ENCODE measurements at regions not wholly inside any gene's neighbourhood (a gene's known extent, or its start where the extent isn't known, plus 50 kb on each side); places are given as distances from the start of the nearest gene placed in this dataset.

GRCh38 chrX:6693051-6693450, 158.1 kb upstream of the VCX3A start:
- ATAC-seq (no peak), DNase-seq (no peak)
- 52 to 66% (median 52%) methylated on average over 6 of the region's 6 CpGs for WGBS, 3 donors
- TF ChIP-seq CTCF (IDR thresholded peaks at IDR 0.05): no peak
- H3K4me3 ChIP-seq: no peak overlapping the region
- intact Hi-C loops (cut with DNase I): no loop called here
- H3K36me3 ChIP-seq (ENCODE audit: insufficient read depth in 1 of 2, low read depth in 1 of 2): no peaks in the 10 kb centered on the region
- H3K27me3 ChIP-seq (ENCODE audit: insufficient read depth in 3 of 3, low read length in 2 of 3): no peaks in the 10 kb centered on the region
- no peaks in the 10 kb centered on the region for H3K4me1 ChIP-seq
- H3K9me3 ChIP-seq: no peaks in the 10 kb centered on the region
- no peak overlapping the region for H3K27ac ChIP-seq

GRCh38 chrX:6685489-6685888, 150.6 kb upstream of the VCX3A start:
- H3K36me3 ChIP-seq (ENCODE audit: insufficient read depth in 1 of 2, low read depth in 1 of 2): no peaks in the 10 kb centered on the region
- no peak overlapping the region for H3K4me3 ChIP-seq
- H3K4me1 ChIP-seq: no peaks in the 10 kb centered on the region
- no peaks in the 10 kb centered on the region for H3K27me3 ChIP-seq (ENCODE audit: insufficient read depth in 3 of 3, low read length in 2 of 3)
- intact Hi-C loops (cut with DNase I): no loop called here
- no peaks in the 10 kb centered on the region for H3K9me3 ChIP-seq
- no peak for DNase-seq
- no peak for ATAC-seq
- 54 to 61% (median 57%) methylated on average over 7 of the region's 7 CpGs for WGBS, 3 donors
- TF ChIP-seq CTCF (IDR thresholded peaks at IDR 0.05): no peak
- H3K27ac ChIP-seq: no peak overlapping the region

GRCh38 chrX:6683353-6683752, 148.4 kb upstream of the VCX3A start:
- H3K4me1 ChIP-seq: no peaks in the 10 kb centered on the region
- H3K27ac ChIP-seq: no peak overlapping the region
- no peak for TF ChIP-seq CTCF (IDR thresholded peaks at IDR 0.05)
- H3K9me3 ChIP-seq: no peaks in the 10 kb centered on the region
- no peak overlapping the region for H3K4me3 ChIP-seq
- intact Hi-C loops (cut with DNase I): no loop called here
- no peak for ATAC-seq
- WGBS, 3 donors: 93 to 95% (median 94%) methylated on average over 7 of the region's 7 CpGs
- DNase-seq: no peak
- no peaks in the 10 kb centered on the region for H3K36me3 ChIP-seq (ENCODE audit: insufficient read depth in 1 of 2, low read depth in 1 of 2)
- H3K27me3 ChIP-seq (ENCODE audit: insufficient read depth in 3 of 3, low read length in 2 of 3): no peaks in the 10 kb centered on the region

GRCh38 chrX:6681521-6682145, 146.7 kb upstream of the VCX3A start:
- H3K36me3 ChIP-seq (ENCODE audit: insufficient read depth in 1 of 2, low read depth in 1 of 2): no peaks in the 10 kb centered on the region
- no peaks in the 10 kb centered on the region for H3K9me3 ChIP-seq
- H3K27ac ChIP-seq: no peak overlapping the region
- H3K4me3 ChIP-seq: no peak overlapping the region
- intact Hi-C loops (cut with DNase I): no loop called here
- TF ChIP-seq CTCF (IDR thresholded peaks at IDR 0.05): no peak
- DNase-seq: no peak
- no peak for ATAC-seq
- 77 to 83% (median 77%) methylated on average over 7 of the region's 7 CpGs for whole genome bisulfite sequencing, 3 donors
- no peaks in the 10 kb centered on the region for H3K4me1 ChIP-seq
- H3K27me3 ChIP-seq (ENCODE audit: insufficient read depth in 3 of 3, low read length in 2 of 3): no peaks in the 10 kb centered on the region

- Histone ChIP-seq H3K36me3 (ENCODE audit: insufficient read depth in 1 of 2, low read depth in 1 of 2) (no peaks in the 10 kb centered on the region), H3K4me1 (no peaks in the 10 kb centered on the region), H3K4me3 (no peak overlapping the region), H3K27me3 (ENCODE audit: insufficient read depth in 3 of 3, low read length in 2 of 3) (no peaks in the 10 kb centered on the region), H3K9me3 (no peaks in the 10 kb centered on the region), H3K27ac (no peak overlapping the region)
- no peak for TF ChIP-seq CTCF (IDR thresholded peaks at IDR 0.05)
- ATAC-seq (no peak), DNase-seq (no peak)
- intact Hi-C loops (cut with DNase I): no loop called here
- WGBS, 3 donors: 84 to 89% (median 88%) methylated on average over 2 of the region's 2 CpGs
These were observed 145.1 kb upstream of the VCX3A start for GRCh38 chrX:6679988-6680387.
